ENCODE measurements at regions not wholly inside any gene's neighbourhood (a gene's known extent, or its start where the extent isn't known, plus 50 kb on each side); places are given as distances from the start of the nearest gene placed in this dataset.

- DNase-seq (ENCODE audit: low spot score), result no peak
- in situ Hi-C loops (cut with MboI; ENCODE audit: low pct_unique_long_range_greater_than_20kb, low sequenced_read_pairs, unreplicated experiment), result no loop called here
- TF ChIP-seq, protein P1, sequence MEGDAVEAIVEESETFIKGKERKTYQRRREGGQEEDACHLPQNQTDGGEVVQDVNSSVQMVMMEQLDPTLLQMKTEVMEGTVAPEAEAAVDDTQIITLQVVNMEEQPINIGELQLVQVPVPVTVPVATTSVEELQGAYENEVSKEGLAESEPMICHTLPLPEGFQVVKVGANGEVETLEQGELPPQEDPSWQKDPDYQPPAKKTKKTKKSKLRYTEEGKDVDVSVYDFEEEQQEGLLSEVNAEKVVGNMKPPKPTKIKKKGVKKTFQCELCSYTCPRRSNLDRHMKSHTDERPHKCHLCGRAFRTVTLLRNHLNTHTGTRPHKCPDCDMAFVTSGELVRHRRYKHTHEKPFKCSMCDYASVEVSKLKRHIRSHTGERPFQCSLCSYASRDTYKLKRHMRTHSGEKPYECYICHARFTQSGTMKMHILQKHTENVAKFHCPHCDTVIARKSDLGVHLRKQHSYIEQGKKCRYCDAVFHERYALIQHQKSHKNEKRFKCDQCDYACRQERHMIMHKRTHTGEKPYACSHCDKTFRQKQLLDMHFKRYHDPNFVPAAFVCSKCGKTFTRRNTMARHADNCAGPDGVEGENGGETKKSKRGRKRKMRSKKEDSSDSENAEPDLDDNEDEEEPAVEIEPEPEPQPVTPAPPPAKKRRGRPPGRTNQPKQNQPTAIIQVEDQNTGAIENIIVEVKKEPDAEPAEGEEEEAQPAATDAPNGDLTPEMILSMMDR (IDR thresholded peaks at IDR 0.05; ENCODE audit: extremely low read depth, insufficient read depth, missing control alignments), result no peak
These were observed 352.6 kb upstream of the NWD2 start for GRCh38 chr4:36891971-36892370.

DNA sequence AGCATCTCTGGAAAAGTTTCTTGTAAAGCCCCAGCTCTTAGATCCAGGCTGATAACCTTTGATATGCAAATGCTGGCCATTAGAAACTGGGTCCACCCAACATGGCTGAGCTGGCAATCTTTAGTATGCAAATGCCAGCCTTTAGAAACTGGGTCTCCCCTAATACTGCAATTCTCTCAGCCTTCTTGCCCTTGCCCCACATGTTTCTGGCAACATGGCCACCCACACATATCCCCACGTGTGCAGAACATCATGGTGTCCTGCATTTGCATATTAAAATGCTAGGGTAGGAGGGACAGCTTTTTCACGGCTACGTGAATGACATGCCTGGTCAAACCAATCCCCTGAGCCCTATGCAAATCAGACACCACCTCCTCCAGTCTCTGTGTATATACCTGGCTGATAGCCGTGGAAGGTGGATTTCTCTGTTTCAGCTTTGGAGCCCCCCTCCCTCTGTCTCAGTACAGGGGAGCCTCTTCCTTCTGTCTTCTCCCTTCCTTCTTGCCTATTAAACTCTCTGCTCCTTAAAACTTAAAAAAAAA, 344.0 kb upstream of the NWD2 start:
- TF ChIP-seq, protein P1 (IDR thresholded peaks at IDR 0.05; ENCODE audit: extremely low read depth, insufficient read depth, missing control alignments), result no peak
- in situ Hi-C loops (cut with MboI; ENCODE audit: low pct_unique_long_range_greater_than_20kb, low sequenced_read_pairs, unreplicated experiment), result no loop called here
- DNase-seq (ENCODE audit: low spot score), result no peak

GRCh38 chr4:36904823-36905222, 339.7 kb upstream of the NWD2 start:
- no peak for DNase-seq (ENCODE audit: low spot score)
- TF ChIP-seq, protein P1 (IDR thresholded peaks at IDR 0.05; ENCODE audit: extremely low read depth, insufficient read depth, missing control alignments), result no peak
- in situ Hi-C loops (cut with MboI; ENCODE audit: low pct_unique_long_range_greater_than_20kb, low sequenced_read_pairs, unreplicated experiment), result no loop called here

DNA sequence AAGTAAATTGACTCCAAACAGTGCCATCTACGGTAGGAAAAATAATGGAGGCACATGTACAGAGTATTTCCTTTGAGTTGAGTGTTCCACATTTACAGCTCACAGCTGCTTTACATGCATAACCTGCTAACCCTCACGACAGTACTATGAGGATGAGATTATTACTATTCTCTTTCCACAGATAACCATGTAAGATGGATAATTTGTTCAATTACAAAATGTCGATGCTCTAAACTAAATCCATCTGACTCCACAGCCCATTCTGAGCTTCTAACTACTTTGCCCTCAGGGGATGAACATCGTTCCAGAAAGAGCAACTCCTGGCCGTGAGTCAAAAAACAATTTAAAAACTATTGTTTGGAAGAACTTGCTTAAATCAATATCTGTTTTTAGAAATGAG, 330.4 kb upstream of the NWD2 start:
- TF ChIP-seq, protein P1 (IDR thresholded peaks at IDR 0.05; ENCODE audit: extremely low read depth, insufficient read depth, missing control alignments), result no peak
- no peak for DNase-seq (ENCODE audit: low spot score)
- in situ Hi-C loops (cut with MboI; ENCODE audit: low pct_unique_long_range_greater_than_20kb, low sequenced_read_pairs, unreplicated experiment), result no loop called here

DNA sequence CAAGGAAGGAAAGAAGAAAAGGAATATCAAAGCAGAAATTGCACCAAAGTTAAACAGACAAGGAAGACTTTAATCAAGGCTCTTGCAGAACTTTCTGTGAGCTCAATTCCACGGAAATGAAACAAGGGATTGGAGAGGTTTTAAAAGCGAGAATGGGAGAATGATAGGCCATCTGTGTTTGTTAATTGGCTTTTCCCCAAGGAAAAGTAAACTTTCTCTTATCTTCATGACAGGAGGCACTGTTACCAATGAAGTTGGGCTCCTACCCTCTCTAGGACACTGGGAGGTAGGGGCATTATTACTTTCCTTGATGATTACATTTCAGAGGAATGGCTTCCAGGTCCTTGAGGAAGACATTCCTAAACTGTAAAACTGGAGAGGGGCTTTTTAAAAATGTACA, 328.8 kb upstream of the NWD2 start:
- TF ChIP-seq, protein P1 (IDR thresholded peaks at IDR 0.05; ENCODE audit: extremely low read depth, insufficient read depth, missing control alignments), result no peak
- in situ Hi-C loops (cut with MboI; ENCODE audit: low pct_unique_long_range_greater_than_20kb, low sequenced_read_pairs, unreplicated experiment), result no loop called here
- no peak for DNase-seq (ENCODE audit: low spot score)

DNA sequence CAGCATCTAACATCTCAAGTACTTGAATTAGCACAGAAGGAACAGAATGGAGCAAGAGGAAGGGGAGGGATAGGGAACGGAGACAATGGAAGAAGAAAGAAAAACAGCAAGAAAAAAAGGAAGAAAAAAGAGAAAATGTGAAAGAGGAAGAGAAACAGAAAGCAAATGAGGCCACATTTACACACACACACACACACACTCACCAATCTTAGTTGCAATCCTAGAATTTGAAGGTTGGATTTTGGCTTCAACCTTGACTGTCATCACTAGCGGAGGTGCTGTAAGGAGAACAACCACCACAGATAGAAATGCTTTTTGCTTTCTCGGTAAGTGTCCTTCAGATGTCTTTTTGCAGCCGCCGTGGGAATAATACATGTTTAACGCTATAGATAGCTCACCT, 327.1 kb upstream of the NWD2 start:
- no peak for DNase-seq (ENCODE audit: low spot score)
- in situ Hi-C loops (cut with MboI; ENCODE audit: low pct_unique_long_range_greater_than_20kb, low sequenced_read_pairs, unreplicated experiment), result no loop called here
- TF ChIP-seq, protein P1 (IDR thresholded peaks at IDR 0.05; ENCODE audit: extremely low read depth, insufficient read depth, missing control alignments), result no peak

DNA sequence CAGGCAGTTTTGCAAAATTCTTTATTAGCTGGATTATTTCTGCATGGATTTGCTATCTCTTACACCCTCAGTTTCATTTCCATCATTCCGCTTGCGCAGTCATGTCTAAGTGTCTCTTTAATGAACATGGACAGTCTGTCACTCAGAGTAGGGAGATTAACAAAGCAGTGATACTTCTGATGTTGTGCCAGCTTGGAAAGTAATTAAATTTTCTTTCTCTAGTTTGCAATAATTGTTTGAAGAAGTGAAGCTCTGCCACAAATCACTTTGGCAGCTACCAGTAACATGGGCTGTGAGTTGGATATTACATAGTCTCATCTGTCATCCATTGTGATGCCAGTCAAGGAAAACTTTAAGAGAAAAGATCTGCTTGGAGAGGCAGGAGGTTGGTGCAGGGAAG, 324.8 kb upstream of the NWD2 start:
- in situ Hi-C loops (cut with MboI; ENCODE audit: low pct_unique_long_range_greater_than_20kb, low sequenced_read_pairs, unreplicated experiment), result no loop called here
- no peak for DNase-seq (ENCODE audit: low spot score)
- TF ChIP-seq, protein P1 (IDR thresholded peaks at IDR 0.05; ENCODE audit: extremely low read depth, insufficient read depth, missing control alignments), result no peak
